ENCODE measurements at regions not wholly inside any gene's neighbourhood (a gene's known extent, or its start where the extent isn't known, plus 50 kb on each side); places are given as distances from the start of the nearest gene placed in this dataset.
"Not testable (repeated sequence)": the region's sequence is repeated elsewhere in the genome, so short reads cannot be mapped to it uniquely, and the experiment has no call there.

- Histone ChIP-seq H3K4me1 (ENCODE audit: insufficient read depth, low read length, poor library complexity, severe bottlenecking) (no peaks in the 10 kb centered on the region), H2AFZ (ENCODE audit: low read length) (no peak overlapping the region), H3K36me3 (ENCODE audit: insufficient read depth, low read length) (no peaks in the 10 kb centered on the region), H3K27me3 (ENCODE audit: insufficient read depth, low read length, poor library complexity, severe bottlenecking) (no peaks in the 10 kb centered on the region), H3F3A (ENCODE audit: low read depth) (no peaks in the 10 kb centered on the region), H3K9me2 (replicated peaks; ENCODE audit: low read depth, low read length) (no peaks in the 10 kb centered on the region), H4K20me1 (ENCODE audit: insufficient read depth, low read length, poor library complexity, severe bottlenecking) (no peaks in the 10 kb centered on the region), H3K4me2 (ENCODE audit: low read depth, low read length, poor library complexity, severe bottlenecking) (no peak overlapping the region), H3K9ac (ENCODE audit: low read depth, low read length, poor library complexity, severe bottlenecking) (no peak overlapping the region), H3K79me2 (ENCODE audit: insufficient read depth, low read length) (no peaks in the 10 kb centered on the region), H3K9me3 (ENCODE audit: insufficient read depth, low read depth, low read length) (no peaks in the 10 kb centered on the region), H3K4me3 (ENCODE audit: low read length, poor library complexity, severe bottlenecking) (no peak overlapping the region)
- TF ChIP-seq EZH2phosphoT487 (IDR thresholded peaks at IDR 0.05; ENCODE audit: borderline replicate concordance) (no peak), CTCF (conservative IDR thresholded peaks at IDR 0.05; ENCODE audit: low read length) (no peak)
Measured at GRCh38 chr4:32706893-32707292, 1986.7 kb downstream of the PCDH7 start.

GRCh38 chr4:32716090-32716620 is 1996.0 kb downstream of the PCDH7 start:
- H2AFZ ChIP-seq (ENCODE audit: low read length); H3K4me3 ChIP-seq (ENCODE audit: low read length, poor library complexity, severe bottlenecking); H3K9me2 ChIP-seq (replicated peaks; ENCODE audit: low read depth, low read length); H4K20me1 ChIP-seq (ENCODE audit: insufficient read depth, low read length, poor library complexity, severe bottlenecking); H3K9me3 ChIP-seq (ENCODE audit: insufficient read depth, low read depth, low read length); H3K4me1 ChIP-seq (ENCODE audit: insufficient read depth, low read length, poor library complexity, severe bottlenecking); H3K9ac ChIP-seq (ENCODE audit: low read depth, low read length, poor library complexity, severe bottlenecking); H3K27me3 ChIP-seq (ENCODE audit: insufficient read depth, low read length, poor library complexity, severe bottlenecking); H3K79me2 ChIP-seq (ENCODE audit: insufficient read depth, low read length); H3F3A ChIP-seq (ENCODE audit: low read depth); H3K4me2 ChIP-seq (ENCODE audit: low read depth, low read length, poor library complexity, severe bottlenecking); H3K36me3 ChIP-seq (ENCODE audit: insufficient read depth, low read length): not testable (repeated sequence)

GRCh38 chr4:32735856-32736590 is 2015.9 kb downstream of the PCDH7 start:
- H4K20me1 ChIP-seq (ENCODE audit: insufficient read depth, low read length, poor library complexity, severe bottlenecking), result no peaks in the 10 kb centered on the region
- TF ChIP-seq CTCF (conservative IDR thresholded peaks at IDR 0.05; ENCODE audit: low read length) (no peak), EZH2phosphoT487 (IDR thresholded peaks at IDR 0.05; ENCODE audit: borderline replicate concordance) (no peak)
- no peaks in the 10 kb centered on the region for H3K79me2 ChIP-seq (ENCODE audit: insufficient read depth, low read length)
- H3K9ac ChIP-seq (ENCODE audit: low read depth, low read length, poor library complexity, severe bottlenecking), result no peak overlapping the region
- H3K36me3 ChIP-seq (ENCODE audit: insufficient read depth, low read length), result no peaks in the 10 kb centered on the region
- H3F3A ChIP-seq (ENCODE audit: low read depth), result no peaks in the 10 kb centered on the region
- no peaks in the 10 kb centered on the region; the same call in 1 of the 2 replicates for H3K9me3 ChIP-seq (ENCODE audit: insufficient read depth, low read depth, low read length)
- no peaks in the 10 kb centered on the region for H3K4me1 ChIP-seq (ENCODE audit: insufficient read depth, low read length, poor library complexity, severe bottlenecking)
- no peak overlapping the region for H2AFZ ChIP-seq (ENCODE audit: low read length)
- no peak overlapping the region for H3K4me2 ChIP-seq (ENCODE audit: low read depth, low read length, poor library complexity, severe bottlenecking)
- H3K27me3 ChIP-seq (ENCODE audit: insufficient read depth, low read length, poor library complexity, severe bottlenecking), result no peaks in the 10 kb centered on the region
- H3K4me3 ChIP-seq (ENCODE audit: low read length, poor library complexity, severe bottlenecking), result no peak overlapping the region
- H3K9me2 ChIP-seq (replicated peaks; ENCODE audit: low read depth, low read length), result no peaks in the 10 kb centered on the region

GRCh38 chr4:32744211-32744610 is 2024.0 kb downstream of the PCDH7 start:
- Histone ChIP-seq H3K4me1 (ENCODE audit: insufficient read depth, low read length, poor library complexity, severe bottlenecking) (no peaks in the 10 kb centered on the region), H3K9me2 (replicated peaks; ENCODE audit: low read depth, low read length) (no peaks in the 10 kb centered on the region), H3K4me3 (ENCODE audit: low read length, poor library complexity, severe bottlenecking) (no peak overlapping the region), H3K4me2 (ENCODE audit: low read depth, low read length, poor library complexity, severe bottlenecking) (no peak overlapping the region), H3K79me2 (ENCODE audit: insufficient read depth, low read length) (no peaks in the 10 kb centered on the region), H3K36me3 (ENCODE audit: insufficient read depth, low read length) (no peaks in the 10 kb centered on the region), H3F3A (ENCODE audit: low read depth) (no peaks in the 10 kb centered on the region), H3K9ac (ENCODE audit: low read depth, low read length, poor library complexity, severe bottlenecking) (no peak overlapping the region), H3K27me3 (ENCODE audit: insufficient read depth, low read length, poor library complexity, severe bottlenecking) (no peaks in the 10 kb centered on the region), H4K20me1 (ENCODE audit: insufficient read depth, low read length, poor library complexity, severe bottlenecking) (no peaks in the 10 kb centered on the region), H2AFZ (ENCODE audit: low read length) (no peak overlapping the region), H3K9me3 (ENCODE audit: insufficient read depth, low read depth, low read length) (no peaks in the 10 kb centered on the region)
- TF ChIP-seq CTCF (conservative IDR thresholded peaks at IDR 0.05; ENCODE audit: low read length) (no peak), EZH2phosphoT487 (IDR thresholded peaks at IDR 0.05; ENCODE audit: borderline replicate concordance) (no peak)

Measured in Loucy (cell line).